ENCODE measurements at regions not wholly inside any gene's neighbourhood (a gene's known extent, or its start where the extent isn't known, plus 50 kb on each side); places are given as distances from the start of the nearest gene placed in this dataset.
"Not testable (repeated sequence)": the region's sequence is repeated elsewhere in the genome, so short reads cannot be mapped to it uniquely, and the experiment has no call there.

- Histone ChIP-seq H3K27me3 (ENCODE audit: control insufficient read depth in 2 of 2, insufficient read depth in 2 of 2, low read length in 2 of 2) (no peaks in the 10 kb centered on the region), H3K4me1 (ENCODE audit: control insufficient read depth in 2 of 2, insufficient read depth in 2 of 2, low read length in 2 of 2) (no peaks in the 10 kb centered on the region), H3K4me3 (ENCODE audit: low read length in 2 of 2) (no peak overlapping the region), H3K9ac (ENCODE audit: low read depth in 1 of 2, low read length in 2 of 2) (no peak overlapping the region), H3K27ac (ENCODE audit: low read depth in 2 of 2, low read length in 2 of 2) (no peak overlapping the region), H3K9me3 (ENCODE audit: control insufficient read depth in 2 of 2, low read length in 2 of 2) (no peaks in the 10 kb centered on the region), H3K36me3 (ENCODE audit: control insufficient read depth in 2 of 2, insufficient read depth in 2 of 2, low read length in 2 of 2) (no peaks in the 10 kb centered on the region)
Observed at GRCh38 chr1:221517961-221518360, 223.9 kb downstream of the DUSP10 start.

- no peaks in the 10 kb centered on the region for H3K27me3 ChIP-seq (ENCODE audit: control insufficient read depth in 2 of 2, insufficient read depth in 2 of 2, low read length in 2 of 2)
- no peak overlapping the region for H3K9ac ChIP-seq (ENCODE audit: low read depth in 1 of 2, low read length in 2 of 2)
- no peaks in the 10 kb centered on the region for H3K36me3 ChIP-seq (ENCODE audit: control insufficient read depth in 2 of 2, insufficient read depth in 2 of 2, low read length in 2 of 2)
- no peaks in the 10 kb centered on the region for H3K9me3 ChIP-seq (ENCODE audit: control insufficient read depth in 2 of 2, low read length in 2 of 2)
- no peak overlapping the region for H3K27ac ChIP-seq (ENCODE audit: low read depth in 2 of 2, low read length in 2 of 2)
- H3K4me1 ChIP-seq (ENCODE audit: control insufficient read depth in 2 of 2, insufficient read depth in 2 of 2, low read length in 2 of 2), result no peaks in the 10 kb centered on the region
- H3K4me3 ChIP-seq (ENCODE audit: low read length in 2 of 2), result no peak overlapping the region
Observed at GRCh38 chr1:221520250-221520649, 221.6 kb downstream of the DUSP10 start.

DNA sequence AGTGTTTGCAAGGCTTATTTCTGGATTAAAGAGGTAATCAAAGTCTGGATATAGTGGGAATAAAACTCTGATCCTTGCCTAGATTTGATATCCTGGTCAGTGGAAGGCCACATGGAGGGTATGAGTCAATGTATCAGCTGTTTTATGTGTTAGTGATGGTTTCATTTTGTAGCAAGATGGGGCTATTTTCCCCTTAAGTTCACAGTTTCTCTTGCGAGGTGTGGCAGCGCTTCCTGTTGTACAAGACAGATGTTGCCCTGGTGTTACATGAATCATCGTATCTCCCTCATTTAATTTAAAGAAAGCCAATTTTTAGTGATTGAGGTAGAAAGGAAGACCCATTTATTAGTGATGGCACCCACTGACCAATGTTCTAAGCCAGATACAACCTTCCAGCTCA is 220.2 kb downstream of the DUSP10 start:
- Histone ChIP-seq H3K9ac (ENCODE audit: low read depth in 1 of 2, low read length in 2 of 2) (no peak overlapping the region), H3K9me3 (ENCODE audit: control insufficient read depth in 2 of 2, low read length in 2 of 2) (no peaks in the 10 kb centered on the region), H3K4me3 (ENCODE audit: low read length in 2 of 2) (no peak overlapping the region), H3K4me1 (ENCODE audit: control insufficient read depth in 2 of 2, insufficient read depth in 2 of 2, low read length in 2 of 2) (no peaks in the 10 kb centered on the region), H3K36me3 (ENCODE audit: control insufficient read depth in 2 of 2, insufficient read depth in 2 of 2, low read length in 2 of 2) (no peaks in the 10 kb centered on the region), H3K27me3 (ENCODE audit: control insufficient read depth in 2 of 2, insufficient read depth in 2 of 2, low read length in 2 of 2) (no peaks in the 10 kb centered on the region), H3K27ac (ENCODE audit: low read depth in 2 of 2, low read length in 2 of 2) (no peak overlapping the region)

DNA sequence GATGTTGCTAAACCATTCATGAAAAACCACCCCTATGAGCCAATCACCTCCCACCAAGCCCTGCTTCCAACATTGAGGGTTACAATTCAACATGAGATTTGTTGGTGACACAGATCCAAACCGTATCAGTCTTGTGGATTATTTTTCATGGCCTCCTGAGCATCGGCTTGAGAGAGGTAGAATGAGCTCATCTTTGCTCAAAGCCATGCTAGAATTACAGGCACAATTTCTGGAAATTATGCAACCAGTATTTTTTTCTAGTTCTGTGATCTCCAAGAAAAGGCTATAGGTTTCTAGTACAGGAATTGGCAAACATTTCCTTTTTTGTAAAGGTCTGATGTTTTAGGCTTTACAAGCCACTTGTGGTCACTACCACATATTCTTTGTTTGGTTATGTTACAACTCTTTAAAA is 219.4 kb downstream of the DUSP10 start:
- Histone ChIP-seq H3K9ac (ENCODE audit: low read depth in 1 of 2, low read length in 2 of 2) (no peak overlapping the region), H3K4me1 (ENCODE audit: control insufficient read depth in 2 of 2, insufficient read depth in 2 of 2, low read length in 2 of 2) (no peaks in the 10 kb centered on the region), H3K27me3 (ENCODE audit: control insufficient read depth in 2 of 2, insufficient read depth in 2 of 2, low read length in 2 of 2) (no peaks in the 10 kb centered on the region), H3K4me3 (ENCODE audit: low read length in 2 of 2) (no peak overlapping the region), H3K9me3 (ENCODE audit: control insufficient read depth in 2 of 2, low read length in 2 of 2) (no peaks in the 10 kb centered on the region), H3K27ac (ENCODE audit: low read depth in 2 of 2, low read length in 2 of 2) (no peak overlapping the region), H3K36me3 (ENCODE audit: control insufficient read depth in 2 of 2, insufficient read depth in 2 of 2, low read length in 2 of 2) (no peaks in the 10 kb centered on the region)

DNA sequence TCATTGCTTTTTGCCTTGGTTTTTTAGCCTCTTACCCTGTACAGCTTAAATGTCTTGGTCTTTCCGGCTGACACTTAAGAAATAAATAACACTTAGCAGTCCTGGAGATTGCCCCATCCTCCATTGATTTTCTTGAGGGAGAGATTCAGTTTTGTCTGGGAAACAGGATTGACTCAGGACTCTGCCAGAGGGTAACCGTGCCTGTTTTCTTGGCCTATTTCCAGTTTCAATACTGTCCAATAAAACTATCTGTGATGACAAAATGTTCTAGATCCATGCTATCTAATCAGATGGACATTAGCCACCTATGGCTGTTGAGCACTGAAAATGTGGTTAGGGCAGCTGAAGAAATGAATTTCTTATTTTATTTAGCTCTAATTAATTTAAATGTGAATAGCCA is 216.1 kb downstream of the DUSP10 start:
- no peak overlapping the region for H3K4me3 ChIP-seq (ENCODE audit: low read length in 2 of 2)
- no peaks in the 10 kb centered on the region for H3K36me3 ChIP-seq (ENCODE audit: control insufficient read depth in 2 of 2, insufficient read depth in 2 of 2, low read length in 2 of 2)
- H3K27ac ChIP-seq (ENCODE audit: low read depth in 2 of 2, low read length in 2 of 2), result no peak overlapping the region
- no peaks in the 10 kb centered on the region for H3K27me3 ChIP-seq (ENCODE audit: control insufficient read depth in 2 of 2, insufficient read depth in 2 of 2, low read length in 2 of 2)
- H3K9me3 ChIP-seq (ENCODE audit: control insufficient read depth in 2 of 2, low read length in 2 of 2), result no peaks in the 10 kb centered on the region
- H3K4me1 ChIP-seq (ENCODE audit: control insufficient read depth in 2 of 2, insufficient read depth in 2 of 2, low read length in 2 of 2), result no peaks in the 10 kb centered on the region
- no peak overlapping the region for H3K9ac ChIP-seq (ENCODE audit: low read depth in 1 of 2, low read length in 2 of 2)

DNA sequence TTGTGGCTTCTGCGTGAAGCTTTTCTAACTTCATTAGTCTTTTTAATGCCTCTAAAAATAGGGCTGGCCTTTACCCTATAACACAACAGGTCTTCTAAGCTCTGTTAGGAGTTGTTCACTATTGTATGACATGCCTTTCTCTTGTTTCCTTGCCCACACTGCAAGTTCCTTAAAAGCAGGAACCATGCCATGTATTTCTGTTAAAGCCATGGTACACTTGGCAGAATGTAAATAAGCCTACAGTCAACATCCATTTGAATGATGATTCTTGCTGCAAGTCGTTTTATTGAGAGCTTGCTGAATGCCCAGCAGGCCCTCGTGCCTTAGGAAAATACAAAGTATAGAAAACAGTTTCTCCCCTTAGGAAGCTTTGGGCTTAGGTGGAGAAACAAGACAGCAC is 214.6 kb downstream of the DUSP10 start:
- H3K36me3 ChIP-seq (ENCODE audit: control insufficient read depth in 2 of 2, insufficient read depth in 2 of 2, low read length in 2 of 2), result no peaks in the 10 kb centered on the region
- H3K9me3 ChIP-seq (ENCODE audit: control insufficient read depth in 2 of 2, low read length in 2 of 2), result no peaks in the 10 kb centered on the region
- no peaks in the 10 kb centered on the region for H3K27me3 ChIP-seq (ENCODE audit: control insufficient read depth in 2 of 2, insufficient read depth in 2 of 2, low read length in 2 of 2)
- H3K9ac ChIP-seq (ENCODE audit: low read depth in 1 of 2, low read length in 2 of 2), result no peak overlapping the region
- H3K4me3 ChIP-seq (ENCODE audit: low read length in 2 of 2), result no peak overlapping the region
- H3K4me1 ChIP-seq (ENCODE audit: control insufficient read depth in 2 of 2, insufficient read depth in 2 of 2, low read length in 2 of 2), result no peaks in the 10 kb centered on the region
- H3K27ac ChIP-seq (ENCODE audit: low read depth in 2 of 2, low read length in 2 of 2), result no peak overlapping the region

- H3K27ac ChIP-seq (ENCODE audit: low read depth in 2 of 2, low read length in 2 of 2), result no peak overlapping the region
- no peaks in the 10 kb centered on the region for H3K9me3 ChIP-seq (ENCODE audit: control insufficient read depth in 2 of 2, low read length in 2 of 2)
- no peak overlapping the region for H3K9ac ChIP-seq (ENCODE audit: low read depth in 1 of 2, low read length in 2 of 2)
Observed at GRCh38 chr1:221527886-221528624, 213.8 kb downstream of the DUSP10 start.

DNA sequence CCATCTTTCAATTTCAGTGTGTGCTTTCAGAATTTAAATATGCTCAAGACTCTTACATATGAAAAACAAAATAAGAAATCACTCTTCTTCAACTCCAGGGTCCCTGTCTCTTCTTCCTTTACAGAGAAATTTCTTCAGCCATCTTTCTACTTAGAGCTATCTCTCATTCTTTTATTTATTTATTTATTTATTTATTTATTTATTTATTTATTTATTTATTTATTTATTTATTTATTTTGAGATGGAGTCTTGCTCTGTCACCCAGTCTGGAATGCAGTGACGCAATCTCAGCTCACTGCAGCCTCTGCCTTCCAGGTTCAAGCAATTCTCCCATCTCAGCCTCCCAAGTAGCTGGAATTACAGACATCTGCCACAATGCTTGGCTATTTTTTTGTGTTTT is 211.7 kb downstream of the DUSP10 start:
- H3K9me3 ChIP-seq (ENCODE audit: control insufficient read depth in 2 of 2, low read length in 2 of 2); H3K4me1 ChIP-seq (ENCODE audit: control insufficient read depth in 2 of 2, insufficient read depth in 2 of 2, low read length in 2 of 2); H3K4me3 ChIP-seq (ENCODE audit: low read length in 2 of 2); H3K9ac ChIP-seq (ENCODE audit: low read depth in 1 of 2, low read length in 2 of 2); H3K27ac ChIP-seq (ENCODE audit: low read depth in 2 of 2, low read length in 2 of 2); H3K36me3 ChIP-seq (ENCODE audit: control insufficient read depth in 2 of 2, insufficient read depth in 2 of 2, low read length in 2 of 2); H3K27me3 ChIP-seq (ENCODE audit: control insufficient read depth in 2 of 2, insufficient read depth in 2 of 2, low read length in 2 of 2): not testable (repeated sequence)

More at GRCh38 chr1:221527886-221528624, 213.8 kb downstream of the DUSP10 start:
- Histone ChIP-seq H3K4me1 (ENCODE audit: control insufficient read depth in 2 of 2, insufficient read depth in 2 of 2, low read length in 2 of 2) (no peaks in the 10 kb centered on the region), H3K27me3 (ENCODE audit: control insufficient read depth in 2 of 2, insufficient read depth in 2 of 2, low read length in 2 of 2) (no peaks in the 10 kb centered on the region), H3K4me3 (ENCODE audit: low read length in 2 of 2) (no peak overlapping the region), H3K36me3 (ENCODE audit: control insufficient read depth in 2 of 2, insufficient read depth in 2 of 2, low read length in 2 of 2) (no peaks in the 10 kb centered on the region)

GRCh38 chr1:221530791-221531190 is 211.1 kb downstream of the DUSP10 start:
- Histone ChIP-seq H3K36me3 (ENCODE audit: control insufficient read depth in 2 of 2, insufficient read depth in 2 of 2, low read length in 2 of 2) (no peaks in the 10 kb centered on the region), H3K27ac (ENCODE audit: low read depth in 2 of 2, low read length in 2 of 2) (no peak overlapping the region), H3K27me3 (ENCODE audit: control insufficient read depth in 2 of 2, insufficient read depth in 2 of 2, low read length in 2 of 2) (no peaks in the 10 kb centered on the region), H3K9ac (ENCODE audit: low read depth in 1 of 2, low read length in 2 of 2) (no peak overlapping the region), H3K9me3 (ENCODE audit: control insufficient read depth in 2 of 2, low read length in 2 of 2) (no peaks in the 10 kb centered on the region), H3K4me1 (ENCODE audit: control insufficient read depth in 2 of 2, insufficient read depth in 2 of 2, low read length in 2 of 2) (no peaks in the 10 kb centered on the region), H3K4me3 (ENCODE audit: low read length in 2 of 2) (no peak overlapping the region)

- Histone ChIP-seq H3K27ac (ENCODE audit: low read depth in 2 of 2, low read length in 2 of 2) (no peak overlapping the region), H3K9ac (ENCODE audit: low read depth in 1 of 2, low read length in 2 of 2) (no peak overlapping the region), H3K36me3 (ENCODE audit: control insufficient read depth in 2 of 2, insufficient read depth in 2 of 2, low read length in 2 of 2) (no peaks in the 10 kb centered on the region), H3K9me3 (ENCODE audit: control insufficient read depth in 2 of 2, low read length in 2 of 2) (peaks cover 0 to 2% of the 10 kb centered on the region in 2 donors), H3K4me1 (ENCODE audit: control insufficient read depth in 2 of 2, insufficient read depth in 2 of 2, low read length in 2 of 2) (no peaks in the 10 kb centered on the region), H3K27me3 (ENCODE audit: control insufficient read depth in 2 of 2, insufficient read depth in 2 of 2, low read length in 2 of 2) (no peaks in the 10 kb centered on the region), H3K4me3 (ENCODE audit: low read length in 2 of 2) (no peak overlapping the region)
Observed at GRCh38 chr1:221532071-221532773, 209.7 kb downstream of the DUSP10 start.
